SK-N-MC (cell line): ENCODE measurements at regions not wholly inside any gene's neighbourhood (a gene's known extent, or its start where the extent isn't known, plus 50 kb on each side); places are given as distances from the start of the nearest gene placed in this dataset.

Experiments
- EZH2 ChIP-seq: fragments of 200-600 bp; sonication (generic); IDR thresholded peaks from one replicate; pipeline ENCODE4 v1.6.1; 2017; ENCODE audit warnings: antibody characterized with exemption
- FOXP2 ChIP-seq: optimal IDR thresholded peaks from 2 replicates; pipeline ENCODE3; 2011; ENCODE audit warnings: mild to moderate bottlenecking, moderate library complexity; ENCODE audit not compliant: insufficient read depth; ENCODE audit errors: extremely low read length, control extremely low read depth

- TF ChIP-seq FOXP2: no peak
- TF ChIP-seq EZH2: no peak
Observed at GRCh38 chr12:131210506-131211339, 257.0 kb downstream of the ADGRD1 start.
